ENCODE measurements at regions not wholly inside any gene's neighbourhood (a gene's known extent, or its start where the extent isn't known, plus 50 kb on each side); places are given as distances from the start of the nearest gene placed in this dataset.
"Not testable (repeated sequence)": the region's sequence is repeated elsewhere in the genome, so short reads cannot be mapped to it uniquely, and the experiment has no call there.

DNA sequence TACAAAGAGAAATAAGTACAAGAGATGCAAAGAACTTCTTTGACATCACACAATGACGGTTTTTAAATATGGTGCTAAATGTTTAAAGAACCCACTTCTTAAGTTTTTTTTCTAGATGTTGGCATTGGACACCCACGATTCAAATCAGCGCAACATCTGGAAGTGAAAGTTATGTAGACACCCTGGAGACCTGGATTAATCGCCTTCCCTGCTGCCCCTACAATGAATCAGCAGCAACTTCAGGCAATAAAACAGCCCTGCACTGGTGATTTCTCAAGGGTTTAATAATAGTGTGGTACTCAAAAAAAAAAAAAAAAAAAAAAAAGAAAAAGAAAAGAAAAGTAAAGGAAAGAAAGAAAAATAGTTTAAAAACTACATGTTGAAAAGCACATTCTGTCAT is 248.3 kb downstream of the NUF2 start:
- H3K27me3 Mint-ChIP-seq, result no peaks in the 10 kb centered on the region
- no peak overlapping the region for H3K27ac Mint-ChIP-seq
- H3K4me1 ChIP-seq (ENCODE audit: insufficient read depth, low read length), result no peaks in the 10 kb centered on the region
- no peak overlapping the region for H3K4me3 Mint-ChIP-seq
- H3K4me1 Mint-ChIP-seq, result no peaks in the 10 kb centered on the region
- CTCF ChIA-PET, result no interaction called here
- no peaks in the 10 kb centered on the region for H3K36me3 Mint-ChIP-seq
- no peaks in the 10 kb centered on the region for H3K9me3 ChIP-seq (ENCODE audit: low read length)
- H3K27me3 ChIP-seq (ENCODE audit: insufficient read depth, low read length, poor library complexity, severe bottlenecking), result no peaks in the 10 kb centered on the region
- no peak overlapping the region for H3K27ac ChIP-seq (ENCODE audit: low read depth, low read length)
- POLR2A ChIA-PET, result no interaction called here
- H3K9me3 Mint-ChIP-seq, result no peaks in the 10 kb centered on the region
- no peaks in the 10 kb centered on the region for H3K36me3 ChIP-seq (ENCODE audit: insufficient read depth, low read length)
- DNase-seq, result no peak
- no peak overlapping the region for H3K4me3 ChIP-seq (ENCODE audit: low read length)

DNA sequence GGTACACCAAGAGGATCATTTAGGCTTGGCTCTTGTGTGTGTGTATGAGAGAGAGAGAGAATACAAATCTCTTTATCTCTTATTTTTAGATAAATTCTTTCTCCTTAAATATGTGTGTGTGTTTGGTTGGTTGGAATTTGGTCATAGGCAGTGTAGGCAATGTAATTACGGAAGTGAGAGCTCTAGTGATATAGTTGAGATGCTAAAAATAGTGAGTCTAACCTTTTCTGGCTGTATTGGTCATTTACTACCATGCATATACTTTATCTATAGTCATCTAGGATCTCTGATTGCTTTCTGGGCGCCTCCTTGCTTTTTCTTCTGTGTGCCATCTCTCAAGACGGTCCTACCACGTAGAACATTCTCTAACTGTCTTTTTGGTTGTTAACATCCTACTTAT is 250.2 kb downstream of the NUF2 start:
- no peak for DNase-seq
- no peak overlapping the region for H3K27ac Mint-ChIP-seq
- no peaks in the 10 kb centered on the region for H3K27me3 Mint-ChIP-seq
- H3K4me3 ChIP-seq (ENCODE audit: low read length), result no peak overlapping the region
- H3K4me1 Mint-ChIP-seq, result no peaks in the 10 kb centered on the region
- H3K9me3 ChIP-seq (ENCODE audit: low read length), result no peaks in the 10 kb centered on the region
- ChIA-PET CTCF (no interaction called here), POLR2A (no interaction called here)
- H3K4me3 Mint-ChIP-seq, result no peak overlapping the region
- no peaks in the 10 kb centered on the region for H3K36me3 Mint-ChIP-seq
- H3K27ac ChIP-seq (ENCODE audit: low read depth, low read length), result no peak overlapping the region
- no peaks in the 10 kb centered on the region for H3K36me3 ChIP-seq (ENCODE audit: insufficient read depth, low read length)
- no peaks in the 10 kb centered on the region for H3K27me3 ChIP-seq (ENCODE audit: insufficient read depth, low read length, poor library complexity, severe bottlenecking)
- no peaks in the 10 kb centered on the region for H3K4me1 ChIP-seq (ENCODE audit: insufficient read depth, low read length)
- no peaks in the 10 kb centered on the region for H3K9me3 Mint-ChIP-seq

DNA sequence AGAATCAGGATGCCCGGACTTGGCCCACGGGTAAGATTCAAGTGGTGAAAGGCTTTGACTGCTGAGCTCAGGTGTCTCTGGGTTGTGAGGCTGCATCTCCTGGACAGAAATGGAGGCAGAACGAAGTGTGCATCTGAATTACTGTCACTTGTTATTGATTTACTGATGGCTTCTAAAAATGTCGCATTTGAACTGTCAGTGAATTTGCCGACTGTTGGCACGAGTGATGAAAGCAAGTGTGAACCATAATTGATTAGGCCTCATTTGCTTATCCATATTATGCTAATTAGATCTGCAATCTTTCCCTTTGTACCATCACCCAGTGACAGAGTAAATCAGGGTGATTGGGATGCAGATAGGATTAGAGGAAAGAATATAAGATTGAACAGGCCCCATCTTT is 252.4 kb downstream of the NUF2 start:
- no peaks in the 10 kb centered on the region for H3K27me3 Mint-ChIP-seq
- ChIA-PET POLR2A (no interaction called here), CTCF (no interaction called here)
- Histone ChIP-seq H3K4me1 (ENCODE audit: insufficient read depth, low read length) (no peaks in the 10 kb centered on the region), H3K27ac (ENCODE audit: low read depth, low read length) (no peak overlapping the region), H3K27me3 (ENCODE audit: insufficient read depth, low read length, poor library complexity, severe bottlenecking) (no peaks in the 10 kb centered on the region), H3K9me3 (ENCODE audit: low read length) (no peaks in the 10 kb centered on the region), H3K36me3 (ENCODE audit: insufficient read depth, low read length) (no peaks in the 10 kb centered on the region), H3K4me3 (ENCODE audit: low read length) (no peak overlapping the region)
- no peak for DNase-seq
- no peaks in the 10 kb centered on the region for H3K36me3 Mint-ChIP-seq
- no peak overlapping the region for H3K27ac Mint-ChIP-seq
- H3K4me3 Mint-ChIP-seq, result no peak overlapping the region
- H3K9me3 Mint-ChIP-seq, result no peaks in the 10 kb centered on the region
- no peaks in the 10 kb centered on the region for H3K4me1 Mint-ChIP-seq

DNA sequence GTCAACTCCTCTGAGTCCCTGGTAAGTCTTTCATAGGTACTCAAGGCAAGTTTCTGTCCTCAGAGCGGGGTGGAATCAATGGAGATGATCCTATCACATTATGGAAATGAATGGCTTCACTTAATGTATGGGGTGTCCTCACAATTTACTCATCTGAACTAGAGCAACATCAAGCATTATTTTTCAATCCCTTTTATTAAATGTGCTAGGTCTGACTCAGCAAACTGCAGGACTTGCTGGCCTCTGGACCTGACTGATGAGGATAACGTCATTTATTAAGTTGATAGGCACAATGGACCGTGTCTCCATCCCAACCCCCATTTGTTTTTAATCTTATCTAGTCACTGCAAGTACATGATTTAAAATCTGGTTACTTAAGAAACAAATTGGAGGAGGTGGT is 259.2 kb downstream of the NUF2 start:
- H3K36me3 ChIP-seq (ENCODE audit: insufficient read depth, low read length), result no peaks in the 10 kb centered on the region
- H3K9me3 Mint-ChIP-seq, result peaks cover 0 to 3% (median 0%) of the 10 kb centered on the region in 5 donors
- CTCF ChIA-PET, result no interaction called here
- H3K27me3 ChIP-seq (ENCODE audit: insufficient read depth, low read length, poor library complexity, severe bottlenecking), result no peaks in the 10 kb centered on the region
- H3K9me3 ChIP-seq (ENCODE audit: low read length), result no peaks in the 10 kb centered on the region
- no peak overlapping the region for H3K27ac Mint-ChIP-seq
- POLR2A ChIA-PET, result no interaction called here
- H3K4me3 ChIP-seq (ENCODE audit: low read length), result no peak overlapping the region
- H3K27me3 Mint-ChIP-seq, result no peaks in the 10 kb centered on the region
- no peak overlapping the region for H3K27ac ChIP-seq (ENCODE audit: low read depth, low read length)
- no peak for DNase-seq
- H3K4me1 ChIP-seq (ENCODE audit: insufficient read depth, low read length), result no peaks in the 10 kb centered on the region
- no peaks in the 10 kb centered on the region for H3K4me1 Mint-ChIP-seq
- H3K4me3 Mint-ChIP-seq, result no peak overlapping the region
- H3K36me3 Mint-ChIP-seq, result no peaks in the 10 kb centered on the region

DNA sequence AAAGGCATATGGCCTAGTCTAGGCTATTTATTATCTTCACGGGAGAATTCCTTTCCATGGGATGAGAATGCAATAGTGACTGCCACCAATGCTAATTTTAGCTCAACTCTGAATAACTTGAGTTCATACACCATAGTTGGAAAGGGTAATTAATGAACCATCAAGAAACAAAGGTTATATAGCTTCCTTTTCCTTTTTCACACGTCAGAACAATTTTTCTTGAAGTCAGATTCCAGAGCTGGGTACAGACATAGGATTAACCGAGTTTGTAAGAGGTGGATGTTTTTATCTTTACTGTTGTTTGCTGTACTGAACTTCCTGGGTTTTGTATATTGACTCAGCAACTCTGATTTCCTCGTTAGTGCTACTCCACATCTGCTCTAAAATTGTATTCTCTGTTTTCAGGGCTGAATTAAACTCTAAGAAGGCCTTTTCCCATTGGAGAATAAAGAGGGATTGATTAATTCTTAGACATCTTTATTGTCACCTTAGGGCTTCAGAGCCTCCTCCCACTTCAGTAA is 262.0 kb downstream of the NUF2 start:
- Mint-ChIP-seq H3K36me3 (no peaks in the 10 kb centered on the region), H3K4me1 (no peaks in the 10 kb centered on the region), H3K9me3 (peaks cover 0 to 6% (median 0%) of the 10 kb centered on the region in 5 donors), H3K4me3 (no peak overlapping the region), H3K27ac (no peak overlapping the region), H3K27me3 (no peaks in the 10 kb centered on the region)
- Histone ChIP-seq H3K9me3 (ENCODE audit: low read length) (no peaks in the 10 kb centered on the region), H3K27me3 (ENCODE audit: insufficient read depth, low read length, poor library complexity, severe bottlenecking) (no peaks in the 10 kb centered on the region), H3K36me3 (ENCODE audit: insufficient read depth, low read length) (no peaks in the 10 kb centered on the region), H3K27ac (ENCODE audit: low read depth, low read length) (no peak overlapping the region), H3K4me3 (ENCODE audit: low read length) (no peak overlapping the region), H3K4me1 (ENCODE audit: insufficient read depth, low read length) (no peaks in the 10 kb centered on the region)
- ChIA-PET CTCF (no interaction called here), POLR2A (no interaction called here)
- no peak for DNase-seq

DNA sequence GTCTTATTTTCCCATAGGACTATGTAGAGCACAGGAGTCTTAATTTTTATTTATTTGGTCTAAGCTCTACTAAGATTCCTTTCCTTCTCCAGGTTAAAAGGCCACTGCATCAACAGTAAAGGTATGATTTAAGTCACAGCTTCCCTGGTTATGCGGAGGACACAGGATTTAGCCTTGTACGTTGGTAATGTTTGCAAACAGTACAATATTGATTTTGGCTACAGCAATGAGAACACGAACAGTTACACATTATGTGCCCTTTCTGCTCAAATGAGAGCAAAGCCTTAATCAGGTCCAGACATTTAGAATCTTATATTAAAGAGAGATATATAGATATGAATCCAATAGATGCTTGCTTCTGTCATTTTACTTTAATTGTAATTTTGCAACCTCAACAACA is 264.0 kb downstream of the NUF2 start:
- no peaks in the 10 kb centered on the region for H3K4me1 ChIP-seq (ENCODE audit: insufficient read depth, low read length)
- Mint-ChIP-seq H3K36me3 (no peaks in the 10 kb centered on the region), H3K4me3 (no peak overlapping the region), H3K27ac (no peak overlapping the region), H3K9me3 (peaks cover 0 to 6% (median 2%) of the 10 kb centered on the region in 5 donors), H3K27me3 (no peaks in the 10 kb centered on the region), H3K4me1 (no peaks in the 10 kb centered on the region)
- ChIA-PET CTCF (no interaction called here), POLR2A (no interaction called here)
- H3K27me3 ChIP-seq (ENCODE audit: insufficient read depth, low read length, poor library complexity, severe bottlenecking), result no peaks in the 10 kb centered on the region
- no peak overlapping the region for H3K27ac ChIP-seq (ENCODE audit: low read depth, low read length)
- H3K9me3 ChIP-seq (ENCODE audit: low read length), result no peaks in the 10 kb centered on the region
- H3K4me3 ChIP-seq (ENCODE audit: low read length), result no peak overlapping the region
- H3K36me3 ChIP-seq (ENCODE audit: insufficient read depth, low read length), result no peaks in the 10 kb centered on the region
- no peak for DNase-seq

DNA sequence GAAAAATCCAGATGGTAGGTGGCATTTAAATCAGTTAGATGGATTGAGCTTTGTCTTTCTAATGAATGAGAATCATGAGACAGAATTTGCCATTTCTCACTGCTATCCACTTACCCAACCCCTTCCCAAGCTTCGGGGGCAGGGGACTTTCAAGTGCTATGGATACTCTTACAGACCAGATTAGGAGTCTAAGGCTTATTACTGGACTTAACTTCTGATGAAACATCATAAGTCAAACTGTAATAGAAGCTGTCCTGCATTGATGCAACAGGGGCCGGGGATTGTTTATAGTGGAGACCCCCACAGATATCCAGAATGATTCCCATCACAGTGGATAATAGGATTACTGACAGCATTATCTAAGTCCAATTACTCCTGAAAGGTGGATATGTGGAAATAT is 267.0 kb downstream of the NUF2 start:
- Mint-ChIP-seq H3K4me3 (no peak overlapping the region), H3K27ac (no peak overlapping the region), H3K4me1 (no peaks in the 10 kb centered on the region), H3K27me3 (peaks cover 0 to 2% of the 10 kb centered on the region in 2 donors), H3K9me3 (peaks cover 2 to 6% (median 2%) of the 10 kb centered on the region in 5 donors), H3K36me3 (no peaks in the 10 kb centered on the region)
- Histone ChIP-seq H3K4me1 (ENCODE audit: insufficient read depth, low read length) (no peaks in the 10 kb centered on the region), H3K4me3 (ENCODE audit: low read length) (no peak overlapping the region), H3K27me3 (ENCODE audit: insufficient read depth, low read length, poor library complexity, severe bottlenecking) (no peaks in the 10 kb centered on the region), H3K36me3 (ENCODE audit: insufficient read depth, low read length) (no peaks in the 10 kb centered on the region), H3K27ac (ENCODE audit: low read depth, low read length) (no peak overlapping the region), H3K9me3 (ENCODE audit: low read length) (no peaks in the 10 kb centered on the region)
- no peak for DNase-seq
- ChIA-PET POLR2A (no interaction called here), CTCF (no interaction called here)

DNA sequence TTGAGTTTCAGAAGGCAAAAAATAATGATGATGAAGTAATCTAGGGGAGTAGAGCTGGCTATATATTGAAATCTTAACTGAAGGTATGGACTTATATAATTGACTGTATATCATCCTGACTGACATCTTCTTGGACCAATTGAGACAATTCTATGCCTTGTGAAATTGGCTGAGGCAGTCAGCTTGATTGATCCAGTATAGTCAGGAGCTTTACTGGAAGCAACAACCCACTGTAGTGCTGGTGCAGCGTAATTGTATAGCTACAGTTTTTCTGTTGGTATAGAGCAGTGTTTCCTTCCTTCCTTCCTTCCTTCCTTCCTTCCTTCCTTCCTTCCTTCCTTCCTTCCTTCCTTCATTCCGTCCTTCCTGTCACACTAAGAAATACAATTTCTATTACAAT is 268.0 kb downstream of the NUF2 start:
- Mint-ChIP-seq H3K27me3 (peaks cover 0 to 2% of the 10 kb centered on the region in 2 donors), H3K36me3 (no peaks in the 10 kb centered on the region), H3K27ac (no peak overlapping the region), H3K4me3 (no peak overlapping the region), H3K4me1 (no peaks in the 10 kb centered on the region), H3K9me3 (peaks cover 2 to 6% (median 2%) of the 10 kb centered on the region in 5 donors)
- ChIA-PET CTCF (no interaction called here), POLR2A (no interaction called here)
- no peaks in the 10 kb centered on the region for H3K27me3 ChIP-seq (ENCODE audit: insufficient read depth, low read length, poor library complexity, severe bottlenecking)
- H3K9me3 ChIP-seq (ENCODE audit: low read length), result no peaks in the 10 kb centered on the region
- H3K4me1 ChIP-seq (ENCODE audit: insufficient read depth, low read length), result no peaks in the 10 kb centered on the region
- H3K4me3 ChIP-seq (ENCODE audit: low read length), result no peak overlapping the region
- no peak overlapping the region for H3K27ac ChIP-seq (ENCODE audit: low read depth, low read length)
- H3K36me3 ChIP-seq (ENCODE audit: insufficient read depth, low read length), result no peaks in the 10 kb centered on the region
- no peak for DNase-seq

DNA sequence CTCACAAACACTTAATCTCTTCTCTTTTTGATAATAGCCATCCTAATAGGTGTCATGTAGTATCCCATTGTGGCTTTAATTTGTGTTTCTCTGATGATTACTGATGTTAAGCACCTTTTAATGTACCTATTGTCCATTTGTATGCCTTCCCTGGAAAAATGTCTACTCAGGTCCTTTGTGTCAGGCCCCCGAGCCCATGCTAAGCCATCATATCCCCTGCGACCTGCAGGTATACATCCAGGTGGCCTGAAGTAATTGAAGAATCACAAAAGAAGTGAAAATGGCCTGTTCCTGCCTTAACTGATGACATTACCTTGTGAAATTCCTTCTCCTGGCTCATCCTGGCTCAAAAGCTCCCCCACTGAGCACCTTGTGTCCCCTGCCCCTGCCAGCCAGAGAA is 269.4 kb downstream of the NUF2 start:
- H3K4me3 ChIP-seq (ENCODE audit: low read length); H3K27me3 ChIP-seq (ENCODE audit: insufficient read depth, low read length, poor library complexity, severe bottlenecking); POLR2A ChIA-PET; H3K36me3 ChIP-seq (ENCODE audit: insufficient read depth, low read length); H3K4me3 Mint-ChIP-seq; H3K4me1 ChIP-seq (ENCODE audit: insufficient read depth, low read length); H3K9me3 Mint-ChIP-seq; DNase-seq; H3K9me3 ChIP-seq (ENCODE audit: low read length); H3K4me1 Mint-ChIP-seq; H3K27ac ChIP-seq (ENCODE audit: low read depth, low read length); H3K36me3 Mint-ChIP-seq; CTCF ChIA-PET; H3K27ac Mint-ChIP-seq; H3K27me3 Mint-ChIP-seq: not testable (repeated sequence)

Measured in CD8-positive, alpha-beta memory T cell (primary cell).